Activated naive CD4-positive, alpha-beta T cell treated with anti-CD3 and anti-CD28 coated beads, Interleukin-2, amount 50 U/mL, for 24 hours (primary cell): ENCODE measurements at regions not wholly inside any gene's neighbourhood (a gene's known extent, or its start where the extent isn't known, plus 50 kb on each side); places are given as distances from the start of the nearest gene placed in this dataset.
"Not testable (repeated sequence)": the region's sequence is repeated elsewhere in the genome, so short reads cannot be mapped to it uniquely, and the experiment has no call there.

Source experiments
- H3K27ac Mint-ChIP-seq: one replicate; pipeline ENCODE4 v1.8.0; 2021; ENCODE audit warnings: mild to moderate bottlenecking, mixed read lengths
- H3K27me3 Mint-ChIP-seq: one replicate; pipeline ENCODE4 v1.8.0; 2021; ENCODE audit warnings: mixed read lengths
- H3K36me3 Mint-ChIP-seq: one replicate; pipeline ENCODE4 v1.8.0; 2021; ENCODE audit warnings: mixed read lengths
- H3K4me1 Mint-ChIP-seq: one replicate; pipeline ENCODE4 v1.8.0; 2021; ENCODE audit warnings: mixed read lengths
- H3K4me3 Mint-ChIP-seq: one replicate; pipeline ENCODE4 v1.8.0; 2021; ENCODE audit warnings: mild to moderate bottlenecking, mixed read lengths
- H3K9me3 Mint-ChIP-seq: one replicate; pipeline ENCODE4 v1.8.0; 2021; ENCODE audit warnings: mixed read lengths

GRCh38 chr15:87649175-87649574 lies 607.4 kb downstream of the NTRK3 start:
- H3K27me3 Mint-ChIP-seq, result no peaks in the 10 kb centered on the region
- H3K27ac Mint-ChIP-seq, result no peak overlapping the region
- H3K4me3 Mint-ChIP-seq, result no peak overlapping the region
- H3K9me3 Mint-ChIP-seq, result no peaks in the 10 kb centered on the region
- no peaks in the 10 kb centered on the region for H3K36me3 Mint-ChIP-seq
- peaks cover 13% of the 10 kb centered on the region for H3K4me1 Mint-ChIP-seq

GRCh38 chr15:87648278-87648677 lies 608.3 kb downstream of the NTRK3 start:
- H3K27ac Mint-ChIP-seq, result no peak overlapping the region
- H3K9me3 Mint-ChIP-seq, result no peaks in the 10 kb centered on the region
- H3K4me3 Mint-ChIP-seq, result no peak overlapping the region
- no peaks in the 10 kb centered on the region for H3K27me3 Mint-ChIP-seq
- H3K36me3 Mint-ChIP-seq, result no peaks in the 10 kb centered on the region
- H3K4me1 Mint-ChIP-seq, result peaks cover 22% of the 10 kb centered on the region

- Mint-ChIP-seq H3K4me1 (peaks cover 38% of the 10 kb centered on the region), H3K36me3 (no peaks in the 10 kb centered on the region), H3K9me3 (no peaks in the 10 kb centered on the region), H3K4me3 (no peak overlapping the region), H3K27me3 (no peaks in the 10 kb centered on the region), H3K27ac (peak overlapping the region; percentile 66)
Observed at GRCh38 chr15:87645723-87646122, 610.8 kb downstream of the NTRK3 start.

- H3K4me1 Mint-ChIP-seq, result peaks cover 46% of the 10 kb centered on the region
- not testable (repeated sequence) for H3K9me3 Mint-ChIP-seq, H3K27me3 Mint-ChIP-seq, H3K36me3 Mint-ChIP-seq
- H3K27ac Mint-ChIP-seq, result peak overlapping the region; percentile 80
- H3K4me3 Mint-ChIP-seq, result peak overlapping the region; percentile 66
Observed at GRCh38 chr15:87642997-87643396, 613.5 kb downstream of the NTRK3 start.

- H3K4me1 Mint-ChIP-seq, result peaks cover 38% of the 10 kb centered on the region
- no peaks in the 10 kb centered on the region for H3K36me3 Mint-ChIP-seq
- no peaks in the 10 kb centered on the region for H3K9me3 Mint-ChIP-seq
- no peaks in the 10 kb centered on the region for H3K27me3 Mint-ChIP-seq
- H3K27ac Mint-ChIP-seq, result no peak overlapping the region
- no peak overlapping the region for H3K4me3 Mint-ChIP-seq
Observed at GRCh38 chr15:87639305-87640011, 617.1 kb downstream of the NTRK3 start.

GRCh38 chr15:87638554-87639083 lies 617.9 kb downstream of the NTRK3 start:
- no peaks in the 10 kb centered on the region for H3K27me3 Mint-ChIP-seq
- H3K9me3 Mint-ChIP-seq, result no peaks in the 10 kb centered on the region
- H3K4me3 Mint-ChIP-seq, result no peak overlapping the region
- H3K27ac Mint-ChIP-seq, result no peak overlapping the region
- no peaks in the 10 kb centered on the region for H3K36me3 Mint-ChIP-seq
- peaks cover 31% of the 10 kb centered on the region for H3K4me1 Mint-ChIP-seq

GRCh38 chr15:87634361-87634760 lies 622.2 kb downstream of the NTRK3 start:
- no peaks in the 10 kb centered on the region for H3K36me3 Mint-ChIP-seq
- peaks cover 3% of the 10 kb centered on the region for H3K4me1 Mint-ChIP-seq
- no peaks in the 10 kb centered on the region for H3K27me3 Mint-ChIP-seq
- H3K27ac Mint-ChIP-seq, result no peak overlapping the region
- H3K4me3 Mint-ChIP-seq, result no peak overlapping the region
- no peaks in the 10 kb centered on the region for H3K9me3 Mint-ChIP-seq

- H3K4me1 Mint-ChIP-seq, result peaks cover 3% of the 10 kb centered on the region
- no peaks in the 10 kb centered on the region for H3K27me3 Mint-ChIP-seq
- H3K9me3 Mint-ChIP-seq, result no peaks in the 10 kb centered on the region
- H3K27ac Mint-ChIP-seq, result no peak overlapping the region
- no peak overlapping the region for H3K4me3 Mint-ChIP-seq
- H3K36me3 Mint-ChIP-seq, result no peaks in the 10 kb centered on the region
Observed at GRCh38 chr15:87633525-87633924, 623.0 kb downstream of the NTRK3 start.

GRCh38 chr15:87632364-87632763 lies 624.2 kb downstream of the NTRK3 start:
- Mint-ChIP-seq H3K27ac (no peak overlapping the region), H3K27me3 (no peaks in the 10 kb centered on the region), H3K36me3 (no peaks in the 10 kb centered on the region), H3K9me3 (no peaks in the 10 kb centered on the region), H3K4me3 (no peak overlapping the region), H3K4me1 (peaks cover 2% of the 10 kb centered on the region)

GRCh38 chr15:87631775-87632174 lies 624.8 kb downstream of the NTRK3 start:
- Mint-ChIP-seq H3K4me3 (no peak overlapping the region), H3K36me3 (no peaks in the 10 kb centered on the region), H3K27ac (no peak overlapping the region), H3K27me3 (no peaks in the 10 kb centered on the region), H3K9me3 (no peaks in the 10 kb centered on the region), H3K4me1 (no peaks in the 10 kb centered on the region)

- Mint-ChIP-seq H3K27me3 (no peaks in the 10 kb centered on the region), H3K9me3 (no peaks in the 10 kb centered on the region), H3K36me3 (no peaks in the 10 kb centered on the region)
Observed at GRCh38 chr15:87631093-87631492, 625.4 kb downstream of the NTRK3 start.

GRCh38 chr15:87628311-87628710 lies 628.2 kb downstream of the NTRK3 start:
- Mint-ChIP-seq H3K36me3 (no peaks in the 10 kb centered on the region), H3K27me3 (no peaks in the 10 kb centered on the region), H3K4me1 (no peaks in the 10 kb centered on the region), H3K9me3 (no peaks in the 10 kb centered on the region), H3K27ac (no peak overlapping the region), H3K4me3 (no peak overlapping the region)

More at GRCh38 chr15:87631093-87631492, 625.4 kb downstream of the NTRK3 start:
- Mint-ChIP-seq H3K27ac (no peak overlapping the region), H3K4me3 (no peak overlapping the region), H3K4me1 (no peaks in the 10 kb centered on the region)

GRCh38 chr15:87626860-87627259 lies 629.7 kb downstream of the NTRK3 start:
- Mint-ChIP-seq H3K4me1 (no peaks in the 10 kb centered on the region), H3K9me3 (peaks cover 6% of the 10 kb centered on the region), H3K4me3 (no peak overlapping the region), H3K27ac (no peak overlapping the region), H3K27me3 (no peaks in the 10 kb centered on the region), H3K36me3 (peaks cover 3% of the 10 kb centered on the region)

GRCh38 chr15:87623832-87624231 lies 632.7 kb downstream of the NTRK3 start:
- no peaks in the 10 kb centered on the region for H3K27me3 Mint-ChIP-seq
- peaks cover 4% of the 10 kb centered on the region for H3K36me3 Mint-ChIP-seq
- H3K4me1 Mint-ChIP-seq, result peaks cover 2% of the 10 kb centered on the region
- no peak overlapping the region for H3K27ac Mint-ChIP-seq
- H3K9me3 Mint-ChIP-seq, result peaks cover 8% of the 10 kb centered on the region
- H3K4me3 Mint-ChIP-seq, result no peak overlapping the region

- H3K4me1 Mint-ChIP-seq, result peaks cover 4% of the 10 kb centered on the region
- no peaks in the 10 kb centered on the region for H3K27me3 Mint-ChIP-seq
- no peak overlapping the region for H3K27ac Mint-ChIP-seq
- no peak overlapping the region for H3K4me3 Mint-ChIP-seq
- H3K9me3 Mint-ChIP-seq, result peaks cover 8% of the 10 kb centered on the region
- peaks cover 4% of the 10 kb centered on the region for H3K36me3 Mint-ChIP-seq
Observed at GRCh38 chr15:87620393-87620792, 636.1 kb downstream of the NTRK3 start.

- no peaks in the 10 kb centered on the region for H3K27me3 Mint-ChIP-seq
- H3K9me3 Mint-ChIP-seq, result peaks cover 8% of the 10 kb centered on the region
- H3K36me3 Mint-ChIP-seq, result peaks cover 4% of the 10 kb centered on the region
- peaks cover 4% of the 10 kb centered on the region for H3K4me1 Mint-ChIP-seq
- H3K27ac Mint-ChIP-seq, result no peak overlapping the region
- no peak overlapping the region for H3K4me3 Mint-ChIP-seq
Observed at GRCh38 chr15:87619161-87619960, 637.2 kb downstream of the NTRK3 start.
